Karpas-422 (cell line): ENCODE measurements at regions not wholly inside any gene's neighbourhood (a gene's known extent, or its start where the extent isn't known, plus 50 kb on each side); places are given as distances from the start of the nearest gene placed in this dataset.
A peak's percentile ranks its signal among the peaks of the same experiment; 100 is the strongest.

ENCODE experiments used
- DNase-seq: peaks from one replicate; pipeline ENCODE4 v3.0.0-alpha.2; 2015
- H2AFZ ChIP-seq: fragments of 200-600 bp; sonication (generic); 2 replicates; pipeline ENCODE4 v1.6.1; 2014; ENCODE audit warnings: antibody characterized with exemption, low read length, mixed read lengths
- H3K27ac ChIP-seq: fragments of 200-600 bp; sonication (generic); 2 replicates; pipeline ENCODE4 v1.5.1; 2014; ENCODE audit warnings: mild to moderate bottlenecking, low read length, moderate library complexity
- H3K27me3 ChIP-seq: fragments of 200-600 bp; sonication (generic); 2 replicates; pipeline ENCODE4 v1.6.1; 2014; ENCODE audit warnings: low read length, mixed read lengths
- H3K36me3 ChIP-seq: fragments of 200-600 bp; sonication (generic); 2 replicates; pipeline ENCODE4 v1.6.1; 2014; ENCODE audit warnings: low read length, mixed read lengths; ENCODE audit not compliant: insufficient read depth
- H3K4me1 ChIP-seq: fragments of 200-600 bp; sonication (generic); 2 replicates; pipeline ENCODE4 v1.6.1; 2014; ENCODE audit warnings: mild to moderate bottlenecking, low read length, mixed read lengths
- H3K4me2 ChIP-seq: fragments of 200-600 bp; sonication (generic); 2 replicates; pipeline ENCODE4 v1.6.1; 2014; ENCODE audit warnings: low read length, low read depth, mild to moderate bottlenecking; ENCODE audit not compliant: poor library complexity, severe bottlenecking
- H3K4me3 ChIP-seq: fragments of 200-600 bp; sonication (generic); 2 replicates; pipeline ENCODE4 v1.5.1; 2014; ENCODE audit warnings: mild to moderate bottlenecking, antibody characterized with exemption, low read length, mixed read lengths
- H3K79me2 ChIP-seq: fragments of 200-600 bp; sonication (generic); 2 replicates; pipeline ENCODE4 v1.6.1; 2014; ENCODE audit warnings: mild to moderate bottlenecking, low read length, mixed read lengths
- H3K9ac ChIP-seq: fragments of 200-600 bp; sonication (generic); 2 replicates; pipeline ENCODE4 v1.6.0; 2014; ENCODE audit warnings: low read length
- H3K9me2 ChIP-seq: fragments of 200-600 bp; sonication (generic), shearing (Covaris generic); replicated peaks from 2 replicates; pipeline ENCODE4 v1.6.0; 2014; ENCODE audit warnings: mild to moderate bottlenecking, low read length, moderate library complexity; ENCODE audit not compliant: insufficient read depth
- H3K9me3 ChIP-seq: fragments of 300-700, 200-600 bp; sonication (generic); 2 replicates; pipeline ENCODE4 v1.6.1; 2014; ENCODE audit warnings: low read length, mixed read lengths
- H4K20me1 ChIP-seq: fragments of 200-600 bp; sonication (generic); 2 replicates; pipeline ENCODE4 v1.6.1; 2014; ENCODE audit warnings: mild to moderate bottlenecking, antibody characterized with exemption, low read length, low read depth; ENCODE audit not compliant: insufficient read depth

DNA sequence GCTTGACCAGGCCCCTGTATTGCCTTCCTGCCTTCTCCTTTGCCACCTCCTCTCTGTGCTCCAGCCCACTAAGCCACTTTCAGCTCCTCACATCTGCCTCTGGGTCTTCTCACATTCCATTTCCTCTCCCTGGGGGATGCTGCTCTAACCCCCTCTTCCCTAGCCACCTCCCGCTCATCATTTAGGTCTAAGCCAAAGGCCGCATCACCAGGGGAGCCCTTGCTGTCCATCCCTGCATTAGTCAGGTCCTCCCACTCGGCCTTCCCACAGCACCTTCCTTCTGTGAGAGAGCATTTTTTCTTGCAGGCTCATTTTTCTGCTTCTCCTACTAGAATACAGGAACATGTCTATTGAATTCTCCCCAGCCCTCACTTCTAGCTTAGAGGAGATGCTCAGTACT is 72.6 kb upstream of the GALNT10 start:
- no peak overlapping the region for H3K4me3 ChIP-seq
- DNase-seq, result peak; percentile 40
- peak overlapping the region; percentile 36; the same call in 1 of the 2 replicates for H3K9ac ChIP-seq
- H4K20me1 ChIP-seq, result no peaks in the 10 kb centered on the region
- H3K9me3 ChIP-seq, result no peaks in the 10 kb centered on the region
- no peaks in the 10 kb centered on the region for H3K27me3 ChIP-seq
- H2AFZ ChIP-seq, result no peak overlapping the region
- H3K27ac ChIP-seq, result peak overlapping the region; percentile 85
- no peaks in the 10 kb centered on the region for H3K79me2 ChIP-seq
- H3K36me3 ChIP-seq, result no peaks in the 10 kb centered on the region
- H3K4me1 ChIP-seq, result peaks cover 36% of the 10 kb centered on the region
- no peaks in the 10 kb centered on the region for H3K9me2 ChIP-seq
- H3K4me2 ChIP-seq, result peak overlapping the region; percentile 74

DNA sequence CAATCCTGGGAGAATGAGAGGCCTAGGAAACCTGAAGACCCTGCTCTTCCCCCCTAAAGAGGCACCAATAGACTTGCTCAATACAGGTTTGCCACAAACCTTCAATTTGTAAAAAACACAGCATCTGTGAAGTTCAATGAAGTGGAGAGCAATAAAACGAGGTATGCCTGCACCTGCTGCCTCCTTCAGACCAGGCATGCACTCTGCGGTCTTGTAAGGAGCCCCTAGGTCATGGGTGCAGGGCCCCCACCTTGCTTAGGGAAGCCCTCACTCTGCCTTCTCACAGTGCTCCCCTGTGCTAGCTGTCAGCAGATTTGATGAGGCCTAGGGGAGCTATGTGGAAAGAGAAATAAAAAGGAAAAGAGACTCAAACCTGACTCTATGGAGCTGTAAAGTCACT is 72.1 kb upstream of the GALNT10 start:
- Histone ChIP-seq H2AFZ (no peak overlapping the region), H3K27me3 (no peaks in the 10 kb centered on the region), H3K4me2 (peak overlapping the region; percentile 74), H3K36me3 (no peaks in the 10 kb centered on the region), H3K27ac (peak overlapping the region; percentile 85), H3K9me3 (no peaks in the 10 kb centered on the region), H3K79me2 (no peaks in the 10 kb centered on the region), H3K9ac (peak overlapping the region; percentile 36; the same call in 1 of the 2 replicates), H3K9me2 (no peaks in the 10 kb centered on the region), H4K20me1 (no peaks in the 10 kb centered on the region), H3K4me3 (peak overlapping the region; percentile 50; the same call in 1 of the 2 replicates), H3K4me1 (peaks cover 36% of the 10 kb centered on the region)
- DNase-seq, result peak; percentile 61

GRCh38 chr5:154118893-154119336 is 71.6 kb upstream of the GALNT10 start:
- Histone ChIP-seq H3K79me2 (no peaks in the 10 kb centered on the region), H3K27ac (peak overlapping the region; percentile 85), H3K9me2 (no peaks in the 10 kb centered on the region), H3K9ac (peak overlapping the region; percentile 36; the same call in 1 of the 2 replicates), H3K36me3 (no peaks in the 10 kb centered on the region), H3K4me3 (peak overlapping the region; percentile 50; the same call in 1 of the 2 replicates), H3K27me3 (no peaks in the 10 kb centered on the region), H2AFZ (no peak overlapping the region), H3K4me1 (peaks cover 36% of the 10 kb centered on the region), H4K20me1 (no peaks in the 10 kb centered on the region), H3K4me2 (peak overlapping the region; percentile 74), H3K9me3 (no peaks in the 10 kb centered on the region)
- DNase-seq, result peak; percentile 75

DNA sequence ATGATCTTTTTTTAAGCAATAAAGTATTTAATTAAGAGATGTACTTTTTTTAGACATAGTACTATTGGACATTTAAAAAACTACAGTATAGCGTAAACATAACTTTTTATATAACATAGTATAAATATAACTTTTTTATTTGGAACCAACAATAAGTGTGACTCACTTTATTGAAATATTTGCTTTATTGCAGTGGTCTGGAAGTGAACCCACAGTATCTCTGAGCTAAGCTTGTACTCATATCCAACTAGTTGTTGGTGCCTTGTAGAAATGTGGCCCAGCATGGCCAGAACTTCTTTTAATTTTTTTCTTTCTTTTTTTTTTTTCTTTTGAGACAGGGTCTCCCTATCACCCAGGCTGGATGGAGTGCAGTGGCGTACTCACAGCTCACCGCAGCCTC is 61.5 kb upstream of the GALNT10 start:
- Histone ChIP-seq H3K79me2 (no peaks in the 10 kb centered on the region), H3K9me3 (no peaks in the 10 kb centered on the region), H3K27ac (no peak overlapping the region), H3K27me3 (no peaks in the 10 kb centered on the region), H2AFZ (no peak overlapping the region), H3K9me2 (no peaks in the 10 kb centered on the region), H3K4me1 (peaks cover 9% of the 10 kb centered on the region; the same call in 1 of the 2 replicates), H3K36me3 (no peaks in the 10 kb centered on the region), H3K9ac (no peak overlapping the region), H4K20me1 (no peaks in the 10 kb centered on the region), H3K4me3 (no peak overlapping the region), H3K4me2 (no peak overlapping the region)
- DNase-seq, result no peak

- no peak overlapping the region for H3K9ac ChIP-seq
- H3K27ac ChIP-seq, result no peak overlapping the region
- no peak overlapping the region for H3K4me3 ChIP-seq
- H3K9me2 ChIP-seq, result no peaks in the 10 kb centered on the region
- no peaks in the 10 kb centered on the region for H3K27me3 ChIP-seq
- no peak overlapping the region for H3K4me2 ChIP-seq
- no peak for DNase-seq
- peaks cover 9% of the 10 kb centered on the region; the same call in 1 of the 2 replicates for H3K4me1 ChIP-seq
- no peaks in the 10 kb centered on the region for H3K79me2 ChIP-seq
- H4K20me1 ChIP-seq, result no peaks in the 10 kb centered on the region
- H3K36me3 ChIP-seq, result no peaks in the 10 kb centered on the region
- H3K9me3 ChIP-seq, result no peaks in the 10 kb centered on the region
- no peak overlapping the region for H2AFZ ChIP-seq
Measured at GRCh38 chr5:154129921-154130320, 60.6 kb upstream of the GALNT10 start.

GRCh38 chr5:154131817-154132216 is 58.7 kb upstream of the GALNT10 start:
- no peaks in the 10 kb centered on the region for H4K20me1 ChIP-seq
- no peak for DNase-seq
- H3K9ac ChIP-seq, result no peak overlapping the region
- no peak overlapping the region for H3K27ac ChIP-seq
- no peaks in the 10 kb centered on the region for H3K9me3 ChIP-seq
- no peaks in the 10 kb centered on the region for H3K9me2 ChIP-seq
- no peak overlapping the region for H3K4me2 ChIP-seq
- no peaks in the 10 kb centered on the region for H3K36me3 ChIP-seq
- H3K4me1 ChIP-seq, result peaks cover 9% of the 10 kb centered on the region; the same call in 1 of the 2 replicates
- H3K79me2 ChIP-seq, result no peaks in the 10 kb centered on the region
- no peaks in the 10 kb centered on the region for H3K27me3 ChIP-seq
- no peak overlapping the region for H2AFZ ChIP-seq
- no peak overlapping the region for H3K4me3 ChIP-seq

GRCh38 chr5:154132718-154133307 is 57.7 kb upstream of the GALNT10 start:
- H3K9me2 ChIP-seq, result no peaks in the 10 kb centered on the region
- no peak overlapping the region for H3K27ac ChIP-seq
- H3K9me3 ChIP-seq, result no peaks in the 10 kb centered on the region
- H3K36me3 ChIP-seq, result no peaks in the 10 kb centered on the region
- H4K20me1 ChIP-seq, result no peaks in the 10 kb centered on the region
- no peaks in the 10 kb centered on the region for H3K79me2 ChIP-seq
- H3K4me2 ChIP-seq, result no peak overlapping the region
- H3K9ac ChIP-seq, result no peak overlapping the region
- peaks cover 9% of the 10 kb centered on the region; the same call in 1 of the 2 replicates for H3K4me1 ChIP-seq
- no peak for DNase-seq
- H3K4me3 ChIP-seq, result no peak overlapping the region
- H2AFZ ChIP-seq, result no peak overlapping the region
- no peaks in the 10 kb centered on the region for H3K27me3 ChIP-seq

GRCh38 chr5:154133591-154133990 is 56.9 kb upstream of the GALNT10 start:
- H3K4me2 ChIP-seq, result no peak overlapping the region
- H3K9me3 ChIP-seq, result no peaks in the 10 kb centered on the region
- H3K4me1 ChIP-seq, result peaks cover 9% of the 10 kb centered on the region; the same call in 1 of the 2 replicates
- no peaks in the 10 kb centered on the region for H4K20me1 ChIP-seq
- H3K9ac ChIP-seq, result no peak overlapping the region
- H3K4me3 ChIP-seq, result no peak overlapping the region
- H3K27me3 ChIP-seq, result no peaks in the 10 kb centered on the region
- no peaks in the 10 kb centered on the region for H3K36me3 ChIP-seq
- H3K79me2 ChIP-seq, result no peaks in the 10 kb centered on the region
- DNase-seq, result no peak
- H3K9me2 ChIP-seq, result no peaks in the 10 kb centered on the region
- H2AFZ ChIP-seq, result no peak overlapping the region
- no peak overlapping the region for H3K27ac ChIP-seq
